Aorta (tissue), 5 donors: ENCODE measurements at regions not wholly inside any gene's neighbourhood (a gene's known extent, or its start where the extent isn't known, plus 50 kb on each side); places are given as distances from the start of the nearest gene placed in this dataset.

Experiments
- ATAC-seq: fragments of 200-7000 bp; cut with Tn5 transposase; one replicate; pipeline ENCODE4 v1.9.1; 2022; ENCODE audit warnings: moderate library complexity; ENCODE audit not compliant: low FRiP score
- DNase-seq, 2 donors: peaks; one replicate each; pipeline ENCODE4 v3.0.0-alpha.2; 2020
- H3K27ac ChIP-seq, 2 donors: one replicate each; pipeline ENCODE4 v1.5.1; 2013; ENCODE audit warnings: low read length in 2 of 2, mild to moderate bottlenecking in 2 of 2, moderate library complexity in 2 of 2, control low read depth in 1 of 2, inconsistent platforms in 1 of 2, low read depth in 1 of 2
- H3K27me3 ChIP-seq, 2 donors: one replicate each; pipeline ENCODE4 v1.6.1; 2013; ENCODE audit warnings: control low read depth in 1 of 2, low read length in 1 of 2, mild to moderate bottlenecking in 1 of 2, moderate library complexity in 1 of 2; ENCODE audit not compliant: insufficient read depth in 2 of 2, control insufficient read depth in 1 of 2
- H3K36me3 ChIP-seq, 2 donors: one replicate each; pipeline ENCODE4 v1.6.1; 2013; ENCODE audit warnings: control low read depth in 1 of 2, low read length in 1 of 2, mild to moderate bottlenecking in 1 of 2; ENCODE audit not compliant: insufficient read depth in 2 of 2, control insufficient read depth in 1 of 2
- H3K4me1 ChIP-seq, 2 donors: one replicate each; pipeline ENCODE4 v1.6.1; 2013; ENCODE audit warnings: low read length in 2 of 2, control low read depth in 1 of 2, mild to moderate bottlenecking in 1 of 2, moderate library complexity in 1 of 2; ENCODE audit not compliant: insufficient read depth in 2 of 2, control insufficient read depth in 1 of 2
- H3K4me3 ChIP-seq, 2 donors: one replicate each; pipeline ENCODE4 v1.5.1; 2013; ENCODE audit warnings: low read length in 2 of 2, control low read depth in 1 of 2, mild to moderate bottlenecking in 1 of 2
- H3K9me3 ChIP-seq: one replicate; pipeline ENCODE4 v1.6.1; 2013; ENCODE audit warnings: mild to moderate bottlenecking, low read length; ENCODE audit not compliant: control insufficient read depth
- WGBS, 2 donors: extraction: QIAGEN DNeasy Blood & Tissue Kit; methylation state at CpG; one replicate each; pipeline ENCODE4 v1.1.7; 2013; 5-methylcytosine and 5-hydroxymethylcytosine counted together
- intact Hi-C, 2 donors: fragments of 100-400 bp; cut with DNase I; formaldehyde crosslinking; loops; one replicate each; pipeline versions ENCODE4 v1.14.2 to v1.15.0; 2022
- donor health status: healthy with polysubstance abuse.
- donor health status: Bipolar disorder and iron deficiency.
- donor health status: DM: no; HTN: no; CAD: no.
- donor health status: DM: no; HTN: no; CAD: no.
- donor health status: DM: yes; HTN: yes; CAD: no.

GRCh38 chr15:69666441-69666882 is 213.8 kb downstream of the RPLP1 start:
- intact Hi-C loops = no loop called here
- peak; percentile 13 for ATAC-seq
- H3K9me3 ChIP-seq = no peaks in the 10 kb centered on the region
- WGBS, 2 donors = 78 to 81% methylated on average over 10 of the region's 10 CpGs
- H3K36me3 ChIP-seq = no peaks in the 10 kb centered on the region
- DNase-seq = peak in 1 of 2 donors; percentile 73
- H3K27ac ChIP-seq = no peak overlapping the region
- no peak overlapping the region for H3K4me3 ChIP-seq
- H3K27me3 ChIP-seq = no peaks in the 10 kb centered on the region
- no peaks in the 10 kb centered on the region for H3K4me1 ChIP-seq

DNA sequence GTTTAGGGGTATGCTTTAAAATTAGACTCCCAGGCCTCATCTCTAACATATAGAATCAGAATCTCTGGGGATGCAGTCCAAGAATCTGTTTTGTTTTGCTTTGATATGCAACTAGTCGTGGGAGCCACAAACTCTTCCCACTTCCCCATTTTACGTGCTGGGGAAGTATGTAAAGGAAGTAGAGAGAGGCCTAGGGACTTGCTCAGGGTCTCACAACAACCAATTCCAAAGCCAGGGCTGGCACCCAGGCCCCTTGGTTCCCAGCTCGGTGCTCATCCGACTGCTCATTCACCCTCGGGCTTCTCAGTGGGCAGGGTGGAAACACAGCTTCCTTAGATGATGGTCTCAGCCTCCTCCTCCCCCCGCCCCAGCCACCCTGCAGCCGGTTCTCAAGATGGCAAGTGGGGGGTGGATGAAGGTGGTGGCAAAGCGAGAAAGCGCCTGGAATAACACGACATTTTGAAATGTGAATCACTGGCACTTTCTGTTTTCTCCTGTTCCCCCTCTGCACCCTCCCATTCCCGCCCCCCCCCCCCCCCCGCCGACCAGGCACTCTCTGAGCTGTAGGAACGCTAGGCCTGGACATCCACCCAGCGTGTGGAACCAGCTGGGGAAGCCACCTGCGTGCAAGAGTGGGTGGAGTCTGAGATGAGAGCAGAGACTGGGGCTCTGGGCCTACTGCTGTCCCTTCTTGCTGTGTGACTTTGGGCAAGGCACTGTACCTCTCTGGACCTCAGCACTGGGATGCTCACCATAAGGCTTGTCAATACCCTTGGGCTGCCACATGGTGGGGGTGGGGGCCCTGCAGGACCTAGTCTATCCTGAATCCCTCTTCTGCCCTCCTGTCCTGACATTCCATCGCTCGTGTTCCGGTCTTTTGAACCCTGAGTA is 214.5 kb downstream of the RPLP1 start:
- Histone ChIP-seq H3K4me1 (no peaks in the 10 kb centered on the region), H3K36me3 (no peaks in the 10 kb centered on the region), H3K27me3 (no peaks in the 10 kb centered on the region), H3K4me3 (no peak overlapping the region), H3K27ac (no peak overlapping the region), H3K9me3 (no peaks in the 10 kb centered on the region)
- DNase-seq (peak in 1 of 2 donors; percentile 66), ATAC-seq (no peak)
- WGBS, 2 donors = 86% methylated on average over 19 of the region's 19 CpGs
- intact Hi-C loops = no loop called here

- peak; percentile 50 to 81 for DNase-seq
- ATAC-seq = no peak
- Histone ChIP-seq H3K36me3 (no peaks in the 10 kb centered on the region), H3K9me3 (no peaks in the 10 kb centered on the region), H3K27ac (no peak overlapping the region), H3K4me3 (no peak overlapping the region), H3K4me1 (no peaks in the 10 kb centered on the region), H3K27me3 (no peaks in the 10 kb centered on the region)
- 30 to 32% methylated on average over 6 of the region's 6 CpGs for WGBS, 2 donors
- intact Hi-C loops = no loop called here
Measured at GRCh38 chr15:69668039-69668705, 215.6 kb downstream of the RPLP1 start.

DNA sequence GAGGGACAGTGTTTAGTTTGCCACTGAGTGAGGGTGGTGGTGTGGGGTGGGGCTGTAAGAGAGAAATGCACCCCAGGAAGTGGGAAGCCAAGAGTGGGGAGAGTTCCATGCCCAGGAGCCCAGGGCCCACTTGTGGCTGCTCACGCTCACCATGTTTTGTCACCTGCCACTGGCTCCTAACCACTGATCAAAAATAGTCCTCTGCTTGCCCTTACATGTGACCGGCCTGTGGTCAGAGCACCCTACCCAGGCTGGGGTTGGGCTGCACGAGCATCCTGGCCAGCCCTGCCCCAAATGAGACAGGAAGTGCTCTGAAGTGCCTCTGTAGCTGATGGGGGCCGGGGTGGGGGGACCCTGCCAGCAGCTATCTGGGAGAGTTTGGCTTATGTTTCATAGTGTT is 216.3 kb downstream of the RPLP1 start:
- Histone ChIP-seq H3K4me1 (no peaks in the 10 kb centered on the region), H3K9me3 (no peaks in the 10 kb centered on the region), H3K4me3 (no peak overlapping the region), H3K27ac (no peak overlapping the region), H3K36me3 (no peaks in the 10 kb centered on the region), H3K27me3 (no peaks in the 10 kb centered on the region)
- DNase-seq = peak in 1 of 2 donors; percentile 58
- intact Hi-C loops = no loop called here
- 88 to 92% methylated on average over 4 of the region's 4 CpGs for WGBS, 2 donors
- ATAC-seq = no peak

- Histone ChIP-seq H3K36me3 (no peaks in the 10 kb centered on the region), H3K4me3 (no peak overlapping the region), H3K27ac (no peak overlapping the region), H3K27me3 (no peaks in the 10 kb centered on the region), H3K9me3 (no peaks in the 10 kb centered on the region), H3K4me1 (no peaks in the 10 kb centered on the region)
- intact Hi-C loops = no loop called here
- no peak for DNase-seq
- 85 to 92% methylated on average over 3 of the region's 3 CpGs for WGBS, 2 donors
- no peak for ATAC-seq
Measured at GRCh38 chr15:69669446-69669845, 216.8 kb downstream of the RPLP1 start.

- H3K36me3 ChIP-seq = no peaks in the 10 kb centered on the region
- no peaks in the 10 kb centered on the region for H3K27me3 ChIP-seq
- no peak overlapping the region for H3K4me3 ChIP-seq
- intact Hi-C loops = no loop called here
- H3K27ac ChIP-seq = no peak overlapping the region
- ATAC-seq (no peak), DNase-seq (no peak)
- 67 to 73% methylated on average over 11 of the region's 11 CpGs for WGBS, 2 donors
- no peaks in the 10 kb centered on the region for H3K9me3 ChIP-seq
- H3K4me1 ChIP-seq = no peaks in the 10 kb centered on the region
Measured at GRCh38 chr15:69673291-69673881, 220.8 kb downstream of the RPLP1 start.

- Histone ChIP-seq H3K4me3 (no peak overlapping the region), H3K27ac (no peak overlapping the region), H3K9me3 (no peaks in the 10 kb centered on the region), H3K4me1 (no peaks in the 10 kb centered on the region), H3K36me3 (no peaks in the 10 kb centered on the region), H3K27me3 (no peaks in the 10 kb centered on the region)
- WGBS, 2 donors = 65 to 78% methylated on average over 2 of the region's 2 CpGs
- no peak for DNase-seq
- intact Hi-C loops = no loop called here
- no peak for ATAC-seq
Measured at GRCh38 chr15:69675731-69676130, 223.1 kb downstream of the RPLP1 start.

- no peaks in the 10 kb centered on the region for H3K27me3 ChIP-seq
- H3K27ac ChIP-seq = no peak overlapping the region
- no peaks in the 10 kb centered on the region for H3K4me1 ChIP-seq
- WGBS, 2 donors = 77 to 86% methylated on average over 4 of the region's 4 CpGs
- intact Hi-C loops = no loop called here
- no peaks in the 10 kb centered on the region for H3K36me3 ChIP-seq
- H3K9me3 ChIP-seq = peaks cover 2% of the 10 kb centered on the region
- H3K4me3 ChIP-seq = no peak overlapping the region
- ATAC-seq (no peak), DNase-seq (no peak)
Measured at GRCh38 chr15:69677403-69677802, 224.8 kb downstream of the RPLP1 start.
